OCI-LY3 (cell line): ENCODE measurements at regions not wholly inside any gene's neighbourhood (a gene's known extent, or its start where the extent isn't known, plus 50 kb on each side); places are given as distances from the start of the nearest gene placed in this dataset.

Experiments used
- H2AFZ ChIP-seq: fragments of 200-600, 300-600 bp; shearing (Covaris generic); 2 replicates; pipeline ENCODE4 v1.6.0; 2014; ENCODE audit warnings: antibody characterized with exemption, low read depth, low read length
- H3K27ac ChIP-seq: fragments of 200-600, 300-600 bp; sonication (generic); 2 replicates; pipeline ENCODE4 v1.5.1; 2014; ENCODE audit warnings: mild to moderate bottlenecking, low read length, moderate library complexity, mixed read lengths
- H3K27me3 ChIP-seq: fragments of 200-600, 300-600 bp; sonication (generic); 2 replicates; pipeline ENCODE4 v1.6.1; 2014; ENCODE audit warnings: low read depth, low read length, mixed read lengths
- H3K36me3 ChIP-seq: fragments of 200-600, 300-600 bp; sonication (generic); replicated peaks from 2 replicates; pipeline ENCODE3; 2014; ENCODE audit warnings: low read depth, low read length, mixed read lengths
- H3K4me1 ChIP-seq: fragments of 300-600, 200-600 bp; sonication (generic); 2 replicates; pipeline ENCODE4 v1.6.1; 2014; ENCODE audit warnings: low read length, mixed read lengths
- H3K4me2 ChIP-seq: fragments of 200-600, 300-600 bp; sonication (generic); 2 replicates; pipeline ENCODE4 v1.6.1; 2014; ENCODE audit warnings: low read length, mixed read lengths
- H3K4me3 ChIP-seq: fragments of 300-600, 200-600 bp; sonication (generic); 2 replicates; pipeline ENCODE4 v1.5.1; 2014; ENCODE audit warnings: antibody characterized with exemption, mild to moderate bottlenecking, low read length, moderate library complexity
- H3K79me2 ChIP-seq: fragments of 300-600, 200-600 bp; shearing (Covaris generic); 2 replicates; pipeline ENCODE4 v1.6.1; 2014; ENCODE audit warnings: mild to moderate bottlenecking, low read length, mixed read lengths
- H3K9ac ChIP-seq: fragments of 300-600, 200-600 bp; shearing (Covaris generic); 2 replicates; pipeline ENCODE4 v1.6.0; 2014; ENCODE audit warnings: mild to moderate bottlenecking, low read length, moderate library complexity
- H3K9me3 ChIP-seq: fragments of 200-600, 300-600 bp; shearing (Covaris generic); 2 replicates; pipeline ENCODE4 v1.6.1; 2014; ENCODE audit warnings: low read length, mixed read lengths; ENCODE audit not compliant: insufficient read depth
- H4K20me1 ChIP-seq: fragments of 200-600, 300-600 bp; sonication (generic); 2 replicates; pipeline ENCODE4 v1.6.1; 2016; ENCODE audit warnings: low read length, mixed read lengths; ENCODE audit not compliant: insufficient read depth
- EZH2phosphoT487 ChIP-seq: fragments of 200-600 bp; shearing (Covaris generic); IDR thresholded peaks from 2 replicates; pipeline ENCODE4 v1.6.1; 2018; ENCODE audit warnings: antibody characterized with exemption, mixed run types, low read depth
- TF ChIP-seq, protein P1 (sequence below): fragments of 200-600, 300-600 bp; sonication (generic); IDR thresholded peaks from 2 replicates; pipeline ENCODE4 v1.5.1; 2014; ENCODE audit warnings: antibody characterized with exemption, low read length, low read depth

DNA sequence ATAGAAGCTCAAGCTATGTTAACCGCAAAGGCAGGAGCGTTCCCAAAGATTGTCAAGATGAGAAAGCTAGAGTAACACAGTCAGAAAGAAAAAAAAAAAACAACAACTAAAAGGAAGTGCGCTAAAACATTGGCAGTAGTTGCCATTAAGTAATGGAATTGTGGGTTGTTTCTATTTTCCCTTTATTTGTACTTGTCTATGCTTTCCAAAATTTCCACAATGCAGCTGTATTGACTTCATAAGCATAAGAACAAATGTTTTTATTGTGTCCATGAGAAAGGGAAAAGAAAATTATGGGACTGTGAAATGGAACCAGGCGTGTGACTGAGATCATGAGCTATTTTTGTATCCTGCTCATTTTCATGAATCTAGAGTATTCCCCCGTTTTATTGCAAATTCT, 153.4 kb downstream of the TMEM114 start:
- no peak overlapping the region for H3K27ac ChIP-seq
- H4K20me1 ChIP-seq = no peaks in the 10 kb centered on the region
- H3K4me3 ChIP-seq = no peak overlapping the region
- TF ChIP-seq, protein P1, sequence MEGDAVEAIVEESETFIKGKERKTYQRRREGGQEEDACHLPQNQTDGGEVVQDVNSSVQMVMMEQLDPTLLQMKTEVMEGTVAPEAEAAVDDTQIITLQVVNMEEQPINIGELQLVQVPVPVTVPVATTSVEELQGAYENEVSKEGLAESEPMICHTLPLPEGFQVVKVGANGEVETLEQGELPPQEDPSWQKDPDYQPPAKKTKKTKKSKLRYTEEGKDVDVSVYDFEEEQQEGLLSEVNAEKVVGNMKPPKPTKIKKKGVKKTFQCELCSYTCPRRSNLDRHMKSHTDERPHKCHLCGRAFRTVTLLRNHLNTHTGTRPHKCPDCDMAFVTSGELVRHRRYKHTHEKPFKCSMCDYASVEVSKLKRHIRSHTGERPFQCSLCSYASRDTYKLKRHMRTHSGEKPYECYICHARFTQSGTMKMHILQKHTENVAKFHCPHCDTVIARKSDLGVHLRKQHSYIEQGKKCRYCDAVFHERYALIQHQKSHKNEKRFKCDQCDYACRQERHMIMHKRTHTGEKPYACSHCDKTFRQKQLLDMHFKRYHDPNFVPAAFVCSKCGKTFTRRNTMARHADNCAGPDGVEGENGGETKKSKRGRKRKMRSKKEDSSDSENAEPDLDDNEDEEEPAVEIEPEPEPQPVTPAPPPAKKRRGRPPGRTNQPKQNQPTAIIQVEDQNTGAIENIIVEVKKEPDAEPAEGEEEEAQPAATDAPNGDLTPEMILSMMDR = no peak
- TF ChIP-seq EZH2phosphoT487 = no peak
- H3K79me2 ChIP-seq = no peaks in the 10 kb centered on the region
- no peak overlapping the region for H3K9ac ChIP-seq
- H3K4me1 ChIP-seq = no peaks in the 10 kb centered on the region
- H2AFZ ChIP-seq = no peak overlapping the region
- no peaks in the 10 kb centered on the region for H3K27me3 ChIP-seq
- no peaks in the 10 kb centered on the region for H3K36me3 ChIP-seq
- H3K4me2 ChIP-seq = no peak overlapping the region
- H3K9me3 ChIP-seq = no peaks in the 10 kb centered on the region

DNA sequence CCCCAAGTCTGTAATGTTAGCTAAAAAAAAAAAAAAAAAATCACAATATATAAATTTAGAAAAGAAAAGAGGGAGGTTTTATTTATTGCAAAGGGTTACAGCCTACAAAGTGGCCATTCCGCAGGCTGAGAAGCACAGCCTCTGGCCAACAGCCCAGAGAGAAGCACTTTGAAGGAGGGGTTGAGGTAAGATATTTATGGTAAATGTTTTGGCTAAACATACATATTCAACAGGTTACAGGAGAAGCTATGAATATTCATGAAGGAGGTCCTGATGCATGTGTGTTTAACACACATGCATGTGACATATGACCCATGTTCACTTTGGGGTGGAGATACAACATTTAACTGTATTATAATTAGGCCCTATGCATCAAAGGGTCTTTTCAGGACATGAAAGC, 158.5 kb downstream of the TMEM114 start:
- no peak for TF ChIP-seq EZH2phosphoT487
- TF ChIP-seq, protein P1 = no peak
- no peaks in the 10 kb centered on the region for H3K36me3 ChIP-seq
- no peak overlapping the region for H3K4me3 ChIP-seq

DNA sequence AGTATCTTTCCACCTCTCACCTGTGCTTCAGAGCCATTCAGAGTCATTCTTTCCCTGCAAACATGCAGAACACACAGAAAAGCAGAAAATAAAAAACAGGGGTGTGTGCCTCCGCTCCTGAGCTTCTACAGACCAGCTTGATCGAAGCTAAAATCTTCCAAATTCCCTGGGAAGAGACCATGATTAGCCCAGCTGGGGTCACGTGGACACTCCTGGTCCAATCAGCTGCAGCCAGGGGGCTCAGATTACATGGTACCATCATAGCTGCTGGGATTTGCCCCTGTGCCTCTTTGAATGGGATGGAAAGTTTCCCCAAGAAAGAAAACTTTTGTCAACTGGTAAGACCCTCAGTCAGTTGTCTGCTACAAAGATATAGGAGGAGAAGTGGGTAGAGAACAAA, 159.9 kb downstream of the TMEM114 start:
- H3K4me2 ChIP-seq = no peak overlapping the region
- H3K9ac ChIP-seq = no peak overlapping the region
- H3K4me1 ChIP-seq = no peaks in the 10 kb centered on the region
- no peak overlapping the region for H2AFZ ChIP-seq
- H4K20me1 ChIP-seq = no peaks in the 10 kb centered on the region
- H3K9me3 ChIP-seq = no peaks in the 10 kb centered on the region
- H3K4me3 ChIP-seq = no peak overlapping the region
- no peaks in the 10 kb centered on the region for H3K27me3 ChIP-seq
- no peaks in the 10 kb centered on the region for H3K36me3 ChIP-seq
- H3K79me2 ChIP-seq = no peaks in the 10 kb centered on the region
- TF ChIP-seq EZH2phosphoT487 = no peak
- TF ChIP-seq, protein P1 = no peak
- no peak overlapping the region for H3K27ac ChIP-seq

More for the DNA sequence above, 158.5 kb downstream of the TMEM114 start:
- no peak overlapping the region for H3K9ac ChIP-seq
- no peaks in the 10 kb centered on the region for H3K4me1 ChIP-seq
- no peak overlapping the region for H2AFZ ChIP-seq
- H3K4me2 ChIP-seq = no peak overlapping the region
- H3K27me3 ChIP-seq = no peaks in the 10 kb centered on the region
- no peaks in the 10 kb centered on the region for H4K20me1 ChIP-seq
- no peaks in the 10 kb centered on the region for H3K9me3 ChIP-seq
- no peaks in the 10 kb centered on the region for H3K79me2 ChIP-seq
- no peak overlapping the region for H3K27ac ChIP-seq

DNA sequence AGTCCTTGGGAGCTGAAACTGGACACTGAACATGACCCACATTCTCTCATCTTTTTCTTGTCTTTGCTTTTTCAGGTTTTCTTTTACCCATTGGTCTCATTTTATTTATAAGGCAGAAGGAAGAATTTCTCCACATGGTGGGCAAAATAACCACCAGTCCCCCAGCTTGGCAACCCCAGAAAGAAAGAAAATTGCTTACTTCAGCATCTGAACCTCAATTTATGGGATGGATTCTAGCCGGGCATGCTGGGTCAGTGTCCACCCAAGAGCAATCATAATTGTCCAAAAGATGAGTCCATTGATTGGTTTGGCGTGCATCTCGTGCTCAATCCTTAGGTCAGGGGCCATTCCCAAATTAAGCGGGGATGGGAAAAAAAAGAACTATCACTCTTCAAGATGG, 163.7 kb downstream of the TMEM114 start:
- Histone ChIP-seq H3K27ac (no peak overlapping the region), H4K20me1 (no peaks in the 10 kb centered on the region), H3K4me1 (no peaks in the 10 kb centered on the region), H3K27me3 (no peaks in the 10 kb centered on the region), H2AFZ (no peak overlapping the region), H3K79me2 (no peaks in the 10 kb centered on the region), H3K4me2 (no peak overlapping the region), H3K36me3 (no peaks in the 10 kb centered on the region), H3K9me3 (no peaks in the 10 kb centered on the region), H3K9ac (no peak overlapping the region), H3K4me3 (no peak overlapping the region)
- TF ChIP-seq EZH2phosphoT487 = no peak
- TF ChIP-seq, protein P1 = no peak
